HUES6 (cell line): ENCODE measurements at regions not wholly inside any gene's neighbourhood (a gene's known extent, or its start where the extent isn't known, plus 50 kb on each side); places are given as distances from the start of the nearest gene placed in this dataset.

Experiments used
- H3K27ac ChIP-seq: 2 replicates; pipeline ENCODE4 v1.7.0; 2013; ENCODE audit warnings: low read depth, mild to moderate bottlenecking, low read length, inconsistent platforms
- H3K27me3 ChIP-seq: 2 replicates; pipeline ENCODE4 v1.6.1; 2013; ENCODE audit warnings: low read length; ENCODE audit not compliant: control insufficient read depth, insufficient read depth
- H3K36me3 ChIP-seq: 2 replicates; pipeline ENCODE4 v1.6.1; 2013; ENCODE audit warnings: low read length; ENCODE audit not compliant: control insufficient read depth, insufficient read depth
- H3K4me1 ChIP-seq: 2 replicates; pipeline ENCODE4 v1.6.1; 2013; ENCODE audit warnings: low read length; ENCODE audit not compliant: control insufficient read depth, insufficient read depth
- H3K4me3 ChIP-seq: 2 replicates; pipeline ENCODE4 v1.5.1; 2013; ENCODE audit warnings: low read depth, low read length
- H3K9ac ChIP-seq: one replicate; pipeline ENCODE4 v1.6.1; 2013; ENCODE audit warnings: mild to moderate bottlenecking, low read length
- H3K9me3 ChIP-seq: 2 replicates; pipeline ENCODE4 v1.6.1; 2013; ENCODE audit warnings: low read depth, low read length; ENCODE audit not compliant: control insufficient read depth, insufficient read depth

GRCh38 chr4:173584506-173584905 lies 54.5 kb upstream of the HAND2 start:
- no peaks in the 10 kb centered on the region for H3K27me3 ChIP-seq
- no peak overlapping the region for H3K9ac ChIP-seq
- H3K27ac ChIP-seq: no peak overlapping the region
- no peaks in the 10 kb centered on the region for H3K36me3 ChIP-seq
- H3K4me3 ChIP-seq: no peak overlapping the region
- no peaks in the 10 kb centered on the region for H3K9me3 ChIP-seq
- no peaks in the 10 kb centered on the region for H3K4me1 ChIP-seq
